ENCODE measurements at regions not wholly inside any gene's neighbourhood (a gene's known extent, or its start where the extent isn't known, plus 50 kb on each side); places are given as distances from the start of the nearest gene placed in this dataset.
"Not testable (repeated sequence)": the region's sequence is repeated elsewhere in the genome, so short reads cannot be mapped to it uniquely, and the experiment has no call there.

DNA sequence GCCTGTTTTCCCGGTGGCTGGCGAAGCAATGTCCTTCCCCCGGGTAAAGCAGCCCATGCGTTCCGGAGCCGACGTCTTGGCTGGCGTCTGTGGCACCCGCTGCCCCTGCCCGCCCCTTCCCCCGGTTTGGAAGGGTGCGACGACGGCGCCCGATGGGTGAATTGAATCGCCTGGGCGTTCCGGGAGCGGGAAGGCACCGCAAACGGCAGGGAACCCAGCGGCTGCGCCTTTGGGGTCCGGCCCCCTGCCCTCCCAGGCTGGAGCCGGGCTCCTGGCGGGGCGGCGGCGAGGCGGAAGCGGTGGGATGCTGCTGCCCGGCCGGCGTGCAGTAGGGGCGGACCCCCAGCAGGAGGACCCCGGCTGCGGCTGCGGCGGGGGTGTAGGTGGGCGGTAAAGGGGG, 123.6 kb upstream of the RHOU start:
- DNase-seq: not testable (repeated sequence)

DNA sequence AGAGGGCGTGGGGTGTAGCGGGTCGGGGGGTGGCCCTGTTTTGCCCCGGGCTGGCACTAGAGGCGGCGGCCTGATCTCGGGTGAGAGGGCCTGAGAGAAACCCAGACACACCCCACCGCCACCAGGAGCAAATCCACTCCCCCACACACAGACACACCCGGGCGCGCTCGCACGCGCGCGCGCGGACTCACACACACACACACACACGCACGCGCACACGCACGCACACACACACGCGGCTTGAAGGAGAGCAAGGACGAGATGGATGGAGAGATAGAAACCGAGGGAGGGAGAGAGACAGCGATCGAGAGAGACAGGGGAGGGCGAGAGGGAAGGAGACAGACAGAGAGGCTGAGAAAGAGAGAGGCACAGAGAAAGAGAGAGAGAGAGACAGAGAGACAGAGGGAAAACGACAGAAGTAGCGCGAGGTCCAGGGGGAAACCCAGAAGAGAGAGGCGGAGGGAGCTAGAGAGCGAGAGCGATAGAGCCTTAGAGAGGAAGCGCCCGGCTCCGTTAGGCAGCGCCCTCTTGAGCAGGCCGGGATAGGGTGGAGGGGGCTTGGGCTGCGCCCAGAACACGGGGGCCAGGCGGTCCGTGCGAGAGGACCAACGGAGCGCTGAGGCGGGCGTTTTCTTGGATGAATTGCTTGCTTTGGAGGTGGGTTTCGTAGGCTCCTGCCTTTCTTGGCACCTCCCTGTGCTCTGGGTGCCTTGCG, 113.1 kb upstream of the RHOU start:
- DNase-seq: not testable (repeated sequence)

DNA sequence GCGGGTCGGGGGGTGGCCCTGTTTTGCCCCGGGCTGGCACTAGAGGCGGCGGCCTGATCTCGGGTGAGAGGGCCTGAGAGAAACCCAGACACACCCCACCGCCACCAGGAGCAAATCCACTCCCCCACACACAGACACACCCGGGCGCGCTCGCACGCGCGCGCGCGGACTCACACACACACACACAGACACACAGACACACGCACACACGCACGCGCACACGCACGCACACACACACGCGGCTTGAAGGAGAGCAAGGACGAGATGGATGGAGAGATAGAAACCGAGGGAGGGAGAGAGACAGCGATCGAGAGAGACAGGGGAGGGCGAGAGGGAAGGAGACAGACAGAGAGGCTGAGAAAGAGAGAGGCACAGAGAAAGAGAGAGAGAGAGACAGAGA, 108.8 kb upstream of the RHOU start:
- DNase-seq: not testable (repeated sequence)

DNA sequence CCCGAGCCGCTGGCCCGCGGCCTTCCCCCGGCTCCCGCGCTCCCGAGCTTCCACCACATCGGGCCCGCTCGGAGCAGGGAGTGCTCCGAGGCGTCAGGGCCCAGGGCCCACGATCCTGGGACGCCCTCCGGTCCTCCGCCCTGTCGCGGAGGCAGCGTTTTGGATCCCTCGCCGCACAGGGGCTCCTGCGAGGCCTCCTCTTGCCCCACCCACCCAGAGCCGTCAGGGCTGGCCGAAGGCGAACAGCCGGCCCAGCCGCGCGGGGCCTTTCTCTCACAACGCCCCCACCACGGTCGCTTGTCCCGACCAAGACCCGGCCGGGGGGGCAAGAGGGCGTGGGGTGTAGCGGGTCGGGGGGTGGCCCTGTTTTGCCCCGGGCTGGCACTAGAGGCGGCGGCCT, 102.4 kb upstream of the RHOU start:
- not testable (repeated sequence) for DNase-seq

DNA sequence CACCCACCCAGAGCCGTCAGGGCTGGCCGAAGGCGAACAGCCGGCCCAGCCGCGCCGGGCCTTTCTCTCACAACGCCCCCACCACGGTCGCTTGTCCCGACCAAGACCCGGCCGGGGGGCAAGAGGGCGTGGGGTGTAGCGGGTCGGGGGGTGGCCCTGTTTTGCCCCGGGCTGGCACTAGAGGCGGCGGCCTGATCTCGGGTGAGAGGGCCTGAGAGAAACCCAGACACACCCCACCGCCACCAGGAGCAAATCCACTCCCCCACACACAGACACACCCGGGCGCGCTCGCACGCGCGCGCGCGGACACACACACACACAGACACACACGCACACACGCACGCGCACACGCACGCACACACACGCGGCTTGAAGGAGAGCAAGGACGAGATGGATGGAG, 100.0 kb upstream of the RHOU start:
- not testable (repeated sequence) for DNase-seq

DNA sequence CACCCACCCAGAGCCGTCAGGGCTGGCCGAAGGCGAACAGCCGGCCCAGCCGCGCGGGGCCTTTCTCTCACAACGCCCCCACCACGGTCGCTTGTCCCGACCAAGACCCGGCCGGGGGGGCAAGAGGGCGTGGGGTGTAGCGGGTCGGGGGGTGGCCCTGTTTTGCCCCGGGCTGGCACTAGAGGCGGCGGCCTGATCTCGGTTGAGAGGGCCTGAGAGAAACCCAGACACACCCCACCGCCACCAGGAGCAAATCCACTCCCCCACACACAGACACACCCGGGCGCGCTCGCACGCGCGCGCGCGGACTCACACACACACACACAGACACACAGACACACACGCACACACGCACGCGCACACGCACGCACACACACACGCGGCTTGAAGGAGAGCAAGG, 97.8 kb upstream of the RHOU start:
- not testable (repeated sequence) for DNase-seq

DNA sequence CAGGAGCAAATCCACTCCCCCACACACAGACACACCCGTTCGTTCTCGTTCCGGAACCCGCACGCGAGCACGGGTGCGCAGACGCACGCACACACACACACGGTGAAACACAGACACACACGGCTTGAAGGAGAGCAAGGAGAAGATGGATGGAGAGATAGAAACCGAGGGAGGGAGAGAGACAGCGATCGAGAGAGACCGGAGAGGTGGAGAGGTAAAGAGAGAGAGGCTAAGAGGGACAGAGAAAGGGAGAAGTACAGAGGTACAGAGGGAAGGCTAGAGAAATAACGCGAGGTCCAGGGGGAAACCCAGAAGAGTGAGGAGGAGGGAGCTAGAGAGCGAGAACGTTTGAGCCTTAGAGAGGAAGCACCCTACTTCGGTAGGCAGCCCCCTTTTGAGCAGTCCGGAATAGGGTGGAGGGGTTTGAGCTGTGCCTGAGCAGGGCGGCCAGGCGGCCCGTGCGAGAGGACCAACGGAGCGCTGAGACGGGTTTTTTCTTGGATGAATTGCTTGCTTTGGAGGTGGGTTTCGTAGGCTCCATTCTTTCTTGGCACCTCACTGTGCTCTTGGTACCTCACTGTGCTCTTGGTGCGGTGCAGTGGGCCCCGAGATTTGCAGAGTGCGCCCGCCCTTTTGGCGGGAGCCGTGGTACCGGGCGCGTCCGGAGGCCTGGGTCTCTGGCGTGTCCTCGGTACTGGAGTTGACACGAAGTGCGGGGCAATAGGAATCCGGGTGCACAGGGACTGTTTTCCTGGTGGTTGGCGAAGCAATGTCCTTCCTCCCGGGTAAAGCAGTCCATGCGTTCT, 88.4 kb upstream of the RHOU start:
- DNase-seq: peak; percentile 57

DNA sequence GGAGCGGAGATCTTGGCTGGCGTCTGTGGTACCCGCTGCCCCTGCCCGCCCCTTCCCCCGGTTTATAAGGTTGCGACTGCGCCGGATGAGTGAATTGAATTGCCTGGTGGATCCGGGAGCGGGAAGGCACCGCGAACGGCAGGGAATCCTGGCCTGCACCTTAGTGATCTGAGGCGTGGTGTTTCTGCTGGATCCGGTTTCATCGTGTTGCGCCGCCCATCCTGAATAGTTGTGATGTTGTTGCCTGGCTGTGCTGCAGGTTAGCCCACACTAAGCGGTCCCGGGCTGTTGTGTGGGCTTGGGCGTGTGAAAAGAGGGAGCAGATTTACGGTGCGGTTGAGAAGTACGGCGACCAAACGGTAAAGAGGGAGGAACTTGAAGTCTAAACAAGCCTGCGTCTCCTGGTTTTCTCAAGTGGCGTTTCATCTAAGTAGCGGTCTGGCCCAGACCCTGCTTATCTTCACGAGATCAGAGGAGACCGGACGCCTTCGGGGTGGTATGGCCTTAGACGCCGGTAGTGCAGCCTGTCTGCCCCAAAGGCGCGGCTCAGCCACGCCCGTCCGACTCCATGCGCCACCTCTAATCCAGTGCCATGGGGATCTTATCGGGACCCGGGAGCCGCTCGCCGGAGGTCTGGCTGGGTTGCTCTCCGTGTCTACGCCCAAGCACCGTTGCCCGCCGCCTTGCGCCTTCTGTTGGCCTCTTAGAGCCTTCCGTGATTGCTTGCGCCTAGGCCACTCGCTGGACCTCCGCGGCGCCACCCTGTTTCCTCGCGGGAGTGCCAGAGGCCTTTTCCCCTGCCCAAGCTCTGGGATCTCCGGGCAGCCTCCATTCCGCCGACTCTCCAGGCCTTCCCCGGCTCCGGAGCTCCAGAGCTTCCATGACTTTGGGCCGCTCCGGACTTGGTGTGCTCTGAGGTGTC, 87.5 kb upstream of the RHOU start:
- DNase-seq: peak; percentile 67

DNA sequence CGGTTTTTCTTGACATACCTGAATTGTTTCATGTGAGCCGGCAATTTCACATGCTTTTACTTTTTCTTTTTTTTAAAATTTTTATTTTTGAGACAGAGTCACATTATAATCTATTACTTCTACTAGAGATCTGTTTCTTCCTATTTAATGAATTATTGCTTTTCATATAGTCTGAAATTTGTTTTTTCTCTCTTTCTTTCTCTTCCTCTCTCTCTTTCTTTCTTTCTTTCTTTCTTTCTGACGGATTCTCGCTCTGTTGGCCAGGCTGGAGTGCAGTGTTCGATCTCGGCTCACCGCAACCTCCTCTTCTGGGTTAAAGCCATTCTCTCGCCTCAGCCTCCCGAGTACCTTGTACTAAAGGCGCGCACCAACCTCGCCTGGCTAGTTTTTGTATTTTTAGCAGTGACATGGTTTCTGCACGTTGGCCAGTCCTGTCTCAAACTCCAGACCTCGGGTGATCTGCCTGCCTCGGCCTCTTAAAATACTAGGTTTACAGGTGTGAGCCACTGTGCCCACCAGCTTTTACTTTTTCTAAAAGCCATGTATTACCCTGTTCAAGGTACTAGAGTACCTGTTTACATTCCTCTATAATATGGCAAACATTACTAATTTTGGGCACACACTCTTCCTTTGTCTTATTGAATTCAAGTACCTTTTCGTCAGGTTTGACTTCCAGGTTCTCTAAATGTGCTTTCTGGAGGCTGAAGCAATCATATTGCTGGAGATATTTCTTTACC, 86.5 kb upstream of the RHOU start:
- no peak for DNase-seq

DNA sequence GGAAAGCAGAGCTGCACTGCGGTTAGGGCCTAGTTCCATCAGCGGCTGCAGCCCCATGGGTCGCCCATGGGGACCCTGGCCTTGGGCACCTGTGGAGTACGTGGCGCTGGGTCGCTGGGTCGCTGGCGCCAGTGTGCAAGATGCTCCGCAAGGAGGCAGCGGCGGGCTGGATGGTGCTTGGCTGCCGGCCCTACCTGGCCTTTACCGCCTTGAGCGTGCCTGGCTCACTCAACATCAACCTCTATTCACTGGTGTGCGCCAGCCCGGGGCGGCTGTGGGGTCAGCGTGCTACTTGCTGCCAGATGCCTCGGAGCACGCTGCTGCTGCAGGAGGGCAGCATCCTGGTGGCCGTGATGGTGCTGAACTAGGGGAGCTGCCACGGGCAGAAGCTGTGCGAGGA, 85.1 kb upstream of the RHOU start:
- no peak for DNase-seq

DNA sequence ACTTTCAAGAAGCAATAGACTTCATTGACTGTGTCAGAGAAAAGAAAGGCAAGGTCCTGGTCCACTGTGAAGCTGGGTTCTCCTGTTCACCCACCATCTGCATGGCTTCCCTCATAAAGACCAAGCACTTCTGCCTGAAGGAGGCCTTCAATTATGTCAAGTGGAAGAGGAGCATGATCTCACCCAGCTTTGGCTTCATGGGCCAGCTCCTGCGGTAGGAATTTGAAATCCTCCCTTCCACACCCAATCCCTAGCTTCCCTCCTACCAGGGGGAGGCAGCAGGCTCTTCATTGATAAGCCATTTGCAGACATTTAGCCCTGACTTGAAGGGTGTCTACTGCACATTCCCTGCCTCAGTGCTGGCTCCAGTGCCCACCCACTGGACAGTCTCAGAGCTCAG, 84.3 kb upstream of the RHOU start:
- DNase-seq: no peak

DNA sequence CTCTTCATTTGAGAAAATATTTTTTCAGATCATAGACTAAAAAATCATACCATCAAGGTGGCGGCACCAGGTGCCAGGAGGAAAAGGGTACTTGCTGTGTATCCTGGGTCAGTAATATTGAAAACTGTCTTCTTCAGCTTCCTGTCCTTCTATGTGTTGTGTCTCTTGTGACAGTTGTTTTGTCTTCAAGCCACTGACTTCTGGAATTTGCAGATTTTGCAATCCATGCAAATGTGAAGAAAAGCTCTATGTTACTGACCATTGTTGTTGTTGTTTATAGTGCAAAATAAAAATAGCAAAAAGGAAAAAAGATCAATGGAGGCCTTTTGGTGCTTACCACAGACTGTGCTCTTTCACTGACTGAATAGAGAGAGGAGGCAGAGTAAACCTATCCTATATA, 83.2 kb upstream of the RHOU start:
- DNase-seq: no peak

DNA sequence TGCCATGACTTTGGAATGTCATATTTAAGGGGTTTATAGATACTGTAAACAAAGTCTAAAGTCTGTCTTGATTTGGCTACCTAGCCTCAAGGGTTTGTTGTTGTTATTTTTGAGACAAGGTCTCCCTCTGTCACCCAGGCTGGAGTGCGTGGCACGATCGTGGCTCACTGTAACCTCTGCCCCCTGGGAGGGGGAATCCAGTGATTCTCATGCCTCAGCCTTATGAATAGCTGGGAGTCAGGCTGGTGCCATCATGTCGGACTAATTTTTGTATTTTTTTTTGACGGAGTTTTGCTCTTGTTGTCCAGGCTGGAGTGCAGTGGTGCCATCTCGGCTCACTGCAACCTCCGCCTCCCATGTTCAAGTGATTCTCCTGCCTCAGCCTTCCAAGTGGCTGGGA, 82.2 kb upstream of the RHOU start:
- DNase-seq: not testable (repeated sequence)

DNA sequence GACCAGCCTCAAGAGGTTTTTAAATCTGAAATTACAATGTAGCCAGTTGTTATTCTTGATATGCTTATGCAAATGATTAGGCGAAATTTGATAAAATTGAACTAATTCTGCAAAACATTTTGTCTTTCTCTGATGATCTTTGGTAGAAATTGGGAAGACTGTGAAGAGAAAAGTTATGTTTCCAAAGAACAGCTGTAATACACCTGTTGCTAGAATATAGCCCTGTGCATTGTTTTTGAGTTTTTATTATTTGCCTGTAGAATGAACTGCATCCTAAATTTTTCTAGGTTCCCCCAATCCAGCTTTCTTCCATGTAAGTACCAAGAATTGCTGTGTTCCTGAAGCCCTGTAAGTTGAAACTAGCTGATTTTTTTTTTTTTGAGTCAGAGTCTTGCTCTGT, 81.5 kb upstream of the RHOU start:
- DNase-seq: no peak

DNA sequence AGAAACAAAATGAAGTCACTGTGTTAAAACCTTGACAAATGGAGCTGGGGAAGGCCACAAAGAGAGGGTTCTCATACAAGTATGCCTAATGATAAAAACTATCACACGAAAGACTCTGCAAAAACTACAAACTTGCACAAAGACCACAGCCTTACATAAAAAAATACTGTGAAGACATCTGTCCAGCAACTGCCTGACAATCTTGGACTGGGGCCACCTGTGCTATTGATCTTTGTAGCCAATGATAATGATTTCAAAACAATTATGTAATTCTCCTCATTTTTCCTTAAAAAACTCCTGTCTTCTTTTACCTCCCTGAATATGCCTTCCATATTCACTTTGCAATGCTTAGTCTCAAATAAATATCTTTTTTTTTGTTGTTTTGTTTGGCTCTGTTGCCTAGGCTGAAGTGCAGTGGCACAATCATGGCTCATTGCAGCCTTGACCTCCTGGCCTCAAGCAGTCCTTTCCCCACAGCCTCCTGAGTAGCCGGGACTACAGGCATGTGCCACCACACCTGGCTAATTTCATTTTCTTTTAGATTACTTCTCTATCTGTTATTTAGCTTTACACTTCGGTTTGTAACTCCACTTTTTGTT, 79.4 kb upstream of the RHOU start:
- DNase-seq: no peak

DNA sequence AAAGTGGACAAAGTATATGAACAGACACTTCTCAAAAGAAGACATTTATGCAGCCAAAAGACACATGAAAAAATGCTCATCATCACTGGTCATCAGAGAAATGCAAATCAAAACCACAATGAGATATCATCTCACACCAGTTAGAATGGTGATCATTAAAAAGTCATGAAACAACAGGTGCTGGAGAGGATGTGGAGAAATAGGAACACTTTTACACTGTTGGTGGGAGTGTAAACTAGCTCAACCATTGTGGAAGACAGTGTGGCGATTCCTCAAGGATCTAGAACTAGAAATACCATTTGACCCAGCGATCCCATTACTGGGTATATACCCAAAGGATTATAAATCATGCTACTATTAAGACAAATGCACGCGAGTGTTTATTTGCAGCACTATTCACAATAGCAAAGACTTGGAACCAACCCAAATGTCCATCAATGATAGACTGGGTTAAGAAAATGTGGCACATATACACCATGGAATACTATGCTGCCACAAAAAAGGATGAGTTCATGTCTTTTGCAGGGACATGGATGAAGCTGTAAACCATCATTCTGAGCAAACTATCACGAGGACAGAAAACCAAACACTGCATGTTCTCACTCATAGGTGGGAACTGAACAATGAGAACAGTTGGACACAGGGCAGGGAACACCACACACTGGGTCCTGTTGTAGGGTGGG, 73.1 kb upstream of the RHOU start:
- DNase-seq: not testable (repeated sequence)

DNA sequence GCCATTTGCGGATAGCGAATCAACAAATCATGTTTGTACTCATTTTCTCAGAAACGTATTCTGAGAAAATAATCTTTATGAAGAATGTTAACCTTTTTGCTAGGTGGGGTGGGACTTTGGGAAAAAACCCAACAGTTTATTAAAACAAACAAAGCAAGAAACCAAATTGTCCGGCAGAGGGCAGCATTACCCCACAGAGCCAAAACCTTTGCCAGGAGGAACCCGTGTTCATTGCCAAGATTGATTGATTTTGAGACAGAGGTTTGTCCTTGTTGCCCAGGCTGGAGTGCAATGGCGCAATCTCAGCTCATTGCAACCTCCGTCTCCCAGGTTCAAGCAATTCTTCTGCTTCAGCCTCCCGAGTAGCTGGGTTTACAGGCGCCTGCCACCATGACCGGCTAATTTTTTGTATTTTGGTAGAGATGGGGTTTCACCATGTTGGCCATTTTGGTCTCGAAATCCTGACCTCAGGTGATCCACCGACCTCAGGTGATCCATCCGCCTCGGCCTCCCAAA, 70.8 kb upstream of the RHOU start:
- DNase-seq: peak; percentile 56

DNA sequence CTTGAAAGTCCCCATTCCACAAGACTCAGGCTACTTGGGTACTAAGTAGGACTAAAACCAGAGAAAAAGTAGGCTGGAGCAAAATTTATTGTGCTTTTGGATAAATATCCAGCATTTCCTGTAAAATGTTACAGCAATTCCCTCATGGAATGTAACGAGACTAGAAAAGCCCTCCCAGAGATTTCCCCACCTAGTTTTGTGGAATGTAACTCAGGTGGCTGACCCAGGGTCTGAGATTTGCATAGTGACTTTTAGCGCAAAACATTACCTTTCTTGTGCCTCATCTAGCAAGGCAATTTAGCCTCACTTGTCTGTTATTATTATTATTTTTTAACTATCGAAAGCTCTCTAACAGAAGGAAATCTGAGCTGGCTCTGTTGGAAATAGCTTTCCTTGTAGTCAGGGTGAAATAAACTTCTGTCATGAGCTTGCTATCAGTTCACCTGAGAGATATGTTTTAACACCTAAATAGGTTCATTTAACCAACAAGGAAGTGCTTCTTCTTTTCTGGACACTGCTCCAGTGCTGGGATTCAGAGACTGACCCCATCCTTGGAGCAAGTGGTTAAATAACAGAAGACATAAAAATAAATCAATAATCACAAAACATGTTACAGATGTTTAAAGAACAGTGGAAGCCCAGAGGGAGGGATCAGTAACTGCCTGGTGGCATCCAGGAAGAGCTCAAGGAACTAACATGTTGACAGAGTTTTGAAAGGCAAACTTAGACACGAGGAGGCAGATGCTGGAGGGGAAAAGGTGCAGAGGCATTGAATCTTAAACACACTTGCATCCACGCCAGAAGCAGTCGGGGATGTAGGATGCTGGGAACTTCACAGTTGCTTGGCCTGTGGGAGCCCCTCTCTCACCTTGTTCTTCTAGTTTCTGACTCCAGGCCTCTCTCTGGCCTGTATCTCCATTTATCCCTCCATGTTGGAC, 68.3 kb upstream of the RHOU start:
- no peak for DNase-seq

DNA sequence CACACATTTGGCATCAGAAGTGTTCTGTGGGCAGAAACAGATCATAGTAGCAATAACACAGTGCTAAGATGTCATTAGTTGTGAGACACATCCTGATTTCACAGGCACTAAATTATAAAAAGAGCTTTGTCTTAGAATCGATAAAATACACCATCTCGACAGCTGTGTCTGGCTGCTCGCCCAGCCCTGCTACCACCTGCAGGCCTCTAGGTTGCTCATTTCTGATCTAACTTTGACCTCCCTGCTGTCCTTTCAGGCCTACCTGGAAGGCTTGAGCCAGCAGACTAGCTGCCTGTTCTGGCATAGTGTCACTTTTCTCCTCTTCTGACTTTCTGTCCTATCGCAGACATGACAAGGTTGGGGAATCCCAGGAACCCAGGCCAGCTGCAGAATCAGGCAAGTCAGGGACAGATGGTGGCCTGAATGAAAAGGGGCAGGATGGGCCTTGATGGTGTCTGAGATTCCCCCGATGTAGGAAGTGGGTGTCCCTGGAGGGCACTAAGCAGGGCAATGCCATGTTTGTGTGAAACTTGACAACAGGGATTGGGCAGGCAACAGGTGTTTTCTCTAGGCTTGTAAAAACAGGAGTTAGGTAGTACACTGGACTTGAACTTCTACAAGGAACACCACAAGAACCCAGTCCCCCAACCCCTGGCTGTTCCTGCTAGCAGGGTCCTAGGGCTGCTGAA, 66.6 kb upstream of the RHOU start:
- DNase-seq: no peak

DNA sequence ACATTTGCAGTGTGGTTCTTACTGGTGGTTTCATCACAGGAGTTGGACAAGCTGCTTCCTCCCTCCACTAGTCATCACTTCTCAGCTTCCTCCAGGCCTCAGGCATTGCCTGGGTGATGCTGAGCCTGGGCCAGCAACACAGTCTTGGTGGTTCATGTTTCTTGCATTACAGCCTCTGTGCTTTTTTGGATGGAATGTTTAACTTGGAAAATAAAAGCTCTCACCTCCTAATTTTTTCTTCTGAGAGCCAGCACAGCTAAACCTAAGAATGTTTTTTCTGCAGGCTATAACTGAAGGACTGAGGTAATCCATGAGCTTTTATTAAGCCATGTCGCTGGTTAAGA, 66.1 kb upstream of the RHOU start:
- DNase-seq: no peak
